DMS153 treated with DMSO at 0.1 percent for 48 hours (cell line): ENCODE measurements at regions not wholly inside any gene's neighbourhood (a gene's known extent, or its start where the extent isn't known, plus 50 kb on each side); places are given as distances from the start of the nearest gene placed in this dataset.
"Not testable (repeated sequence)": the region's sequence is repeated elsewhere in the genome, so short reads cannot be mapped to it uniquely, and the experiment has no call there.

Experiments used
- DNase-seq: peaks from one replicate; lab custom pipeline; 2025; ENCODE audit not compliant: unreplicated experiment; lab: John Stamatoyannopoulos, UW

- DNase-seq, result no peak
Observed at GRCh38 chr12:88729196-88729595, 148.9 kb upstream of the KITLG start.

GRCh38 chr12:88726806-88727720 is 146.8 kb upstream of the KITLG start:
- no peak for DNase-seq

- DNase-seq, result no peak
Observed at GRCh38 chr12:88725592-88726143, 145.4 kb upstream of the KITLG start.

- no peak for DNase-seq
Observed at GRCh38 chr12:88723219-88723618, 142.9 kb upstream of the KITLG start.

GRCh38 chr12:88720785-88721650 is 140.7 kb upstream of the KITLG start:
- no peak for DNase-seq

- no peak for DNase-seq
Observed at GRCh38 chr12:88720231-88720630, 140.0 kb upstream of the KITLG start.

GRCh38 chr12:88717188-88717587 is 136.9 kb upstream of the KITLG start:
- DNase-seq, result no peak

- DNase-seq, result no peak
Observed at GRCh38 chr12:88716240-88716639, 136.0 kb upstream of the KITLG start.

GRCh38 chr12:88715673-88716072 is 135.4 kb upstream of the KITLG start:
- DNase-seq, result no peak

- not testable (repeated sequence) for DNase-seq
Observed at GRCh38 chr12:88714263-88714882, 134.1 kb upstream of the KITLG start.

GRCh38 chr12:88707800-88708199 is 127.5 kb upstream of the KITLG start:
- DNase-seq, result no peak

GRCh38 chr12:88706286-88706685 is 126.0 kb upstream of the KITLG start:
- DNase-seq, result no peak

- DNase-seq, result no peak
Observed at GRCh38 chr12:88703790-88704189, 123.5 kb upstream of the KITLG start.

GRCh38 chr12:88698471-88698870 is 118.2 kb upstream of the KITLG start:
- DNase-seq, result no peak

- no peak for DNase-seq
Observed at GRCh38 chr12:88693837-88694445, 113.7 kb upstream of the KITLG start.

- DNase-seq, result no peak
Observed at GRCh38 chr12:88691811-88692210, 111.5 kb upstream of the KITLG start.

GRCh38 chr12:88684610-88685009 is 104.3 kb upstream of the KITLG start:
- no peak for DNase-seq

- no peak for DNase-seq
Observed at GRCh38 chr12:88684170-88684569, 103.9 kb upstream of the KITLG start.

- DNase-seq, result no peak
Observed at GRCh38 chr12:88683628-88684027, 103.4 kb upstream of the KITLG start.

GRCh38 chr12:88681271-88681670 is 101.0 kb upstream of the KITLG start:
- no peak for DNase-seq

- DNase-seq, result no peak
Observed at GRCh38 chr12:88677464-88677863, 97.2 kb upstream of the KITLG start.
